ENCODE measurements at regions not wholly inside any gene's neighbourhood (a gene's known extent, or its start where the extent isn't known, plus 50 kb on each side); places are given as distances from the start of the nearest gene placed in this dataset.

DNA sequence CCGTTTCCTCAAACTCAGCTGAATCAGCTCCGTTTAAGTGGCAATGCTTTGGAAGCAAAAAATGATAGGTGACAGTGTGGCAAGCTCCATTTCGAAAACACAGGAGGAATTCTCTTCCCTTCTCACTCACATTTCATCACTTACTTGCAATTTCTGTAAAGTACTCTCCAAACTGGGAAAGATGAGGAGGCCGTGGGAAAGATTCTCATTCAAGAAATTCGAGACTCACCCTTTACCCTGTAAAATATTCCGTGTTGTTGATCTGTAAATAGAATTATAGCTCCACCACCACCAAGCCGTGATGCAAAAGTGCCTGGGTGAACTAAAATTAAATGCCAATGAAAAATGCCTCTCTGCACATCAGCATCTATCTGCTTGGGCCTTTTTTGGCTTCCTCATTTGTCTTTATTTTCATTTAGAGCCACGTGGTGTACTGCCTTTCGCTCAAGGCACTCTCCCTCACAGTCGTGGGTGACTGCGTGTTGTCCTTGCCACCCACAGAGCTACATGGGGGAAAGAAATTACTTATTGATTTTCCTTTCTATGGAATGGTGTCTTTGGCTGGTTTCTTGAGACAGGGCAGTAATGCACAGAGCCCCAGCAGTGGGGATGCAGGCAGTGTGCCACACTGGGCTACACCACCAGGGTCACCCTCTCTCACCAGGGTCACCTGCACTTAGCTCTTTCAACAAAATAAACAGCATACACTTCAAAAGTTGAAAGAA is 289.3 kb upstream of the TAS2R1 start:
- no peak for TF ChIP-seq POLR2A (IDR thresholded peaks at IDR 0.05)
- TF ChIP-seq, protein P1, sequence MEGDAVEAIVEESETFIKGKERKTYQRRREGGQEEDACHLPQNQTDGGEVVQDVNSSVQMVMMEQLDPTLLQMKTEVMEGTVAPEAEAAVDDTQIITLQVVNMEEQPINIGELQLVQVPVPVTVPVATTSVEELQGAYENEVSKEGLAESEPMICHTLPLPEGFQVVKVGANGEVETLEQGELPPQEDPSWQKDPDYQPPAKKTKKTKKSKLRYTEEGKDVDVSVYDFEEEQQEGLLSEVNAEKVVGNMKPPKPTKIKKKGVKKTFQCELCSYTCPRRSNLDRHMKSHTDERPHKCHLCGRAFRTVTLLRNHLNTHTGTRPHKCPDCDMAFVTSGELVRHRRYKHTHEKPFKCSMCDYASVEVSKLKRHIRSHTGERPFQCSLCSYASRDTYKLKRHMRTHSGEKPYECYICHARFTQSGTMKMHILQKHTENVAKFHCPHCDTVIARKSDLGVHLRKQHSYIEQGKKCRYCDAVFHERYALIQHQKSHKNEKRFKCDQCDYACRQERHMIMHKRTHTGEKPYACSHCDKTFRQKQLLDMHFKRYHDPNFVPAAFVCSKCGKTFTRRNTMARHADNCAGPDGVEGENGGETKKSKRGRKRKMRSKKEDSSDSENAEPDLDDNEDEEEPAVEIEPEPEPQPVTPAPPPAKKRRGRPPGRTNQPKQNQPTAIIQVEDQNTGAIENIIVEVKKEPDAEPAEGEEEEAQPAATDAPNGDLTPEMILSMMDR (IDR thresholded peaks at IDR 0.05): no peak

All from uterus (tissue), 2 donors.